Ovary (tissue), 3 donors: ENCODE measurements at regions not wholly inside any gene's neighbourhood (a gene's known extent, or its start where the extent isn't known, plus 50 kb on each side); places are given as distances from the start of the nearest gene placed in this dataset.

Experiments used
- CTCF ChIP-seq, 3 donors: fragments of 450-650 bp in 2 of 3; fragments of 200-600 bp in 1 of 3; IDR thresholded peaks; one replicate each; pipeline versions ENCODE4 v1.5.1 to v1.8.0; 2016 to 2022; ENCODE audit warnings: antibody characterized with exemption in 3 of 3, mild to moderate bottlenecking in 1 of 3
- EP300 ChIP-seq: sonication (generic); formaldehyde crosslinking; IDR thresholded peaks from one replicate; pipeline ENCODE4 v1.6.1; 2017; ENCODE audit warnings: antibody characterized with exemption
- POLR2A ChIP-seq: fragments of 450-650 bp; IDR thresholded peaks from one replicate; pipeline ENCODE4 v1.6.1; 2017; ENCODE audit warnings: antibody characterized with exemption, mild to moderate bottlenecking, moderate library complexity
- donor health status: DM: no; HTN: no; CAD: no.

GRCh38 chr2:7962161-7962560 is 719.7 kb upstream of the ID2 start:
- TF ChIP-seq CTCF (IDR thresholded peaks at IDR 0.05) (no peak), POLR2A (no peak), EP300 (no peak)
